A673 (cell line): ENCODE measurements at regions not wholly inside any gene's neighbourhood (a gene's known extent, or its start where the extent isn't known, plus 50 kb on each side); places are given as distances from the start of the nearest gene placed in this dataset.

Experiments
- BruUV-seq: library from RNA; stranded (reverse); fragments of 400-500 nt; replicated peaks from 2 replicates; lab custom pipeline; 2021; lab: Mats Ljungman, UMichigan
- CTCF ChIA-PET: fragments of 300-600 bp; sonication (Branson Sonifier 250); formaldehyde crosslinking; loops from one replicate; lab custom pipeline; 2022; ENCODE audit warnings: antibody characterized with exemption; lab: Charles Lee
- POLR2A ChIA-PET: fragments of 300-600 bp; sonication (Branson Sonifier 250); formaldehyde crosslinking; loops from one replicate; lab custom pipeline; 2022; ENCODE audit warnings: antibody characterized with exemption; ENCODE audit not compliant: low non-redundant PET; lab: Charles Lee
- DNase-seq: peaks from one replicate; pipeline ENCODE4 v3.0.0-alpha.2; 2015; ENCODE audit warnings: low spot score
- H3K27ac ChIP-seq: fragments of 200-600 bp; sonication (generic); 2 replicates; pipeline ENCODE4 v1.5.1; 2016; ENCODE audit warnings: mixed run types, low read depth, mild to moderate bottlenecking, mixed read lengths, antibody characterized with exemption, low read length; ENCODE audit not compliant: poor library complexity, severe bottlenecking
- H3K27me3 ChIP-seq: fragments of 200-600 bp; sonication (generic); replicated peaks from 2 replicates; pipeline ENCODE4 v1.6.1; 2017; ENCODE audit warnings: mixed run types, low read depth, mild to moderate bottlenecking, mixed read lengths, antibody characterized with exemption, low read length; ENCODE audit not compliant: insufficient read depth, poor library complexity
- H3K36me3 ChIP-seq: fragments of 200-600 bp; sonication (generic); 2 replicates; pipeline ENCODE4 v1.6.1; 2016; ENCODE audit warnings: mixed run types, mild to moderate bottlenecking, mixed read lengths, antibody characterized with exemption, low read length; ENCODE audit not compliant: insufficient read depth, poor library complexity, severe bottlenecking
- H3K4me1 ChIP-seq: fragments of 200-600 bp; sonication (generic); 2 replicates; pipeline ENCODE4 v1.6.1; 2017; ENCODE audit warnings: mixed run types, mild to moderate bottlenecking, mixed read lengths, antibody characterized with exemption, low read length; ENCODE audit not compliant: insufficient read depth, poor library complexity, severe bottlenecking
- H3K4me3 ChIP-seq: fragments of 200-600 bp; sonication (generic); 2 replicates; pipeline ENCODE4 v1.5.1; 2016; ENCODE audit warnings: low read depth, mixed run types, mild to moderate bottlenecking, mixed read lengths, low read length; ENCODE audit not compliant: poor library complexity, severe bottlenecking
- H3K9me3 ChIP-seq: fragments of 200-600 bp; sonication (generic); 2 replicates; pipeline ENCODE4 v1.6.1; 2016; ENCODE audit warnings: mixed run types, low read depth, mild to moderate bottlenecking, mixed read lengths, antibody characterized with exemption, low read length; ENCODE audit not compliant: poor library complexity, severe bottlenecking
- CTCF ChIP-seq: fragments of 300-800, 200-600 bp; sonication (generic); conservative IDR thresholded peaks from 2 replicates; pipeline ENCODE4 v1.5.1; 2017; ENCODE audit warnings: low read depth, mild to moderate bottlenecking, antibody characterized with exemption, low read length, moderate library complexity, mixed read lengths
- EZH2 ChIP-seq: fragments of 200-600 bp; sonication (generic); IDR thresholded peaks from 2 replicates; pipeline ENCODE4 v1.6.1; 2017; ENCODE audit warnings: borderline replicate concordance, low read depth, mild to moderate bottlenecking, mixed read lengths, antibody characterized with exemption, low read length; ENCODE audit not compliant: poor library complexity, severe bottlenecking
- intact Hi-C: fragments of 100-400 bp; cut with micrococcal nuclease; formaldehyde crosslinking; loops from one replicate; pipeline ENCODE4 v1.10.0; 2022; ENCODE audit not compliant: unreplicated experiment

GRCh38 chr5:174398171-174398570 is 326.2 kb upstream of the MSX2 start:
- Histone ChIP-seq H3K27ac (no peak overlapping the region), H3K4me3 (no peak overlapping the region), H3K4me1 (no peaks in the 10 kb centered on the region), H3K36me3 (no peaks in the 10 kb centered on the region), H3K9me3 (no peaks in the 10 kb centered on the region), H3K27me3 (peaks cover 20% of the 10 kb centered on the region)
- CTCF ChIA-PET, result no interaction called here
- intact Hi-C loops, result no loop called here
- POLR2A ChIA-PET, result no interaction called here
- TF ChIP-seq CTCF (no peak), EZH2 (no peak)
- BruUV-seq, result no TSS peak
- DNase-seq, result no peak

GRCh38 chr5:174399411-174399810 is 325.0 kb upstream of the MSX2 start:
- H3K4me1 ChIP-seq, result no peaks in the 10 kb centered on the region
- no TSS peak for BruUV-seq
- DNase-seq, result no peak
- H3K27me3 ChIP-seq, result peaks cover 9% of the 10 kb centered on the region
- CTCF ChIA-PET, result no interaction called here
- H3K36me3 ChIP-seq, result no peaks in the 10 kb centered on the region
- POLR2A ChIA-PET, result no interaction called here
- no peak overlapping the region for H3K27ac ChIP-seq
- TF ChIP-seq EZH2 (no peak), CTCF (no peak)
- H3K4me3 ChIP-seq, result no peak overlapping the region
- intact Hi-C loops, result no loop called here
- no peaks in the 10 kb centered on the region for H3K9me3 ChIP-seq

- intact Hi-C loops, result no loop called here
- Histone ChIP-seq H3K36me3 (no peaks in the 10 kb centered on the region), H3K4me3 (no peak overlapping the region), H3K27ac (no peak overlapping the region), H3K4me1 (no peaks in the 10 kb centered on the region), H3K9me3 (no peaks in the 10 kb centered on the region), H3K27me3 (peaks cover 7% of the 10 kb centered on the region)
- ChIA-PET CTCF (no interaction called here), POLR2A (no interaction called here)
- BruUV-seq, result no TSS peak
- TF ChIP-seq EZH2, result no peak
- no peak for TF ChIP-seq CTCF
- no peak for DNase-seq
These were observed 323.9 kb upstream of the MSX2 start for GRCh38 chr5:174400461-174400860.
